GM21825 (cell line): ENCODE measurements at regions not wholly inside any gene's neighbourhood (a gene's known extent, or its start where the extent isn't known, plus 50 kb on each side); places are given as distances from the start of the nearest gene placed in this dataset.

Experiments
- ATAC-seq: cut with Tn5 transposase; IDR thresholded peaks from one replicate; pipeline ENCODE4 v1.9.1; 2021; ENCODE audit warnings: mild to moderate bottlenecking, moderate library complexity; ENCODE audit not compliant: unreplicated experiment

GRCh38 chr4:153997516-153997915 is 208.6 kb upstream of the SFRP2 start:
- ATAC-seq, result no peak

GRCh38 chr4:153989505-153989904 is 200.6 kb upstream of the SFRP2 start:
- no peak for ATAC-seq

- ATAC-seq, result no peak
These were observed 199.8 kb upstream of the SFRP2 start for GRCh38 chr4:153988492-153989363.

GRCh38 chr4:153987291-153987690 is 198.4 kb upstream of the SFRP2 start:
- ATAC-seq, result no peak

GRCh38 chr4:153976954-153977353 is 188.1 kb upstream of the SFRP2 start:
- ATAC-seq, result no peak

GRCh38 chr4:153974452-153974851 is 185.6 kb upstream of the SFRP2 start:
- no peak for ATAC-seq

GRCh38 chr4:153973942-153974341 is 185.1 kb upstream of the SFRP2 start:
- no peak for ATAC-seq

GRCh38 chr4:153971899-153972298 is 183.0 kb upstream of the SFRP2 start:
- no peak for ATAC-seq

- no peak for ATAC-seq
These were observed 181.3 kb upstream of the SFRP2 start for GRCh38 chr4:153970169-153970568.

GRCh38 chr4:153969542-153969941 is 180.7 kb upstream of the SFRP2 start:
- ATAC-seq, result no peak

GRCh38 chr4:153966641-153967040 is 177.8 kb upstream of the SFRP2 start:
- no peak for ATAC-seq

- ATAC-seq, result no peak
These were observed 174.3 kb upstream of the SFRP2 start for GRCh38 chr4:153963216-153963615.

- no peak for ATAC-seq
These were observed 173.6 kb upstream of the SFRP2 start for GRCh38 chr4:153962311-153963039.

- no peak for ATAC-seq
These were observed 166.4 kb upstream of the SFRP2 start for GRCh38 chr4:153955327-153955726.

- no peak for ATAC-seq
These were observed 165.8 kb upstream of the SFRP2 start for GRCh38 chr4:153954654-153955053.

GRCh38 chr4:153950100-153950979 is 161.5 kb upstream of the SFRP2 start:
- no peak for ATAC-seq

GRCh38 chr4:153948041-153948440 is 159.2 kb upstream of the SFRP2 start:
- no peak for ATAC-seq

- no peak for ATAC-seq
These were observed 158.2 kb upstream of the SFRP2 start for GRCh38 chr4:153947124-153947523.

GRCh38 chr4:153945704-153946103 is 156.8 kb upstream of the SFRP2 start:
- ATAC-seq, result no peak

GRCh38 chr4:153943738-153944415 is 155.0 kb upstream of the SFRP2 start:
- ATAC-seq, result no peak

GRCh38 chr4:153940916-153941315 is 152.0 kb upstream of the SFRP2 start:
- no peak for ATAC-seq
